ENCODE measurements at regions not wholly inside any gene's neighbourhood (a gene's known extent, or its start where the extent isn't known, plus 50 kb on each side); places are given as distances from the start of the nearest gene placed in this dataset.
"Not testable (repeated sequence)": the region's sequence is repeated elsewhere in the genome, so short reads cannot be mapped to it uniquely, and the experiment has no call there.

- TF ChIP-seq, protein P1, sequence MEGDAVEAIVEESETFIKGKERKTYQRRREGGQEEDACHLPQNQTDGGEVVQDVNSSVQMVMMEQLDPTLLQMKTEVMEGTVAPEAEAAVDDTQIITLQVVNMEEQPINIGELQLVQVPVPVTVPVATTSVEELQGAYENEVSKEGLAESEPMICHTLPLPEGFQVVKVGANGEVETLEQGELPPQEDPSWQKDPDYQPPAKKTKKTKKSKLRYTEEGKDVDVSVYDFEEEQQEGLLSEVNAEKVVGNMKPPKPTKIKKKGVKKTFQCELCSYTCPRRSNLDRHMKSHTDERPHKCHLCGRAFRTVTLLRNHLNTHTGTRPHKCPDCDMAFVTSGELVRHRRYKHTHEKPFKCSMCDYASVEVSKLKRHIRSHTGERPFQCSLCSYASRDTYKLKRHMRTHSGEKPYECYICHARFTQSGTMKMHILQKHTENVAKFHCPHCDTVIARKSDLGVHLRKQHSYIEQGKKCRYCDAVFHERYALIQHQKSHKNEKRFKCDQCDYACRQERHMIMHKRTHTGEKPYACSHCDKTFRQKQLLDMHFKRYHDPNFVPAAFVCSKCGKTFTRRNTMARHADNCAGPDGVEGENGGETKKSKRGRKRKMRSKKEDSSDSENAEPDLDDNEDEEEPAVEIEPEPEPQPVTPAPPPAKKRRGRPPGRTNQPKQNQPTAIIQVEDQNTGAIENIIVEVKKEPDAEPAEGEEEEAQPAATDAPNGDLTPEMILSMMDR (IDR thresholded peaks at IDR 0.05) = not testable (repeated sequence)
- not testable (repeated sequence) for TF ChIP-seq POLR2A (IDR thresholded peaks at IDR 0.05)
These were observed 759.4 kb downstream of the BRINP3 start for GRCh38 chr1:189718147-189718795.

Measured in esophagus squamous epithelium (tissue), 4 donors.